GM12878 (cell line): ENCODE measurements at regions not wholly inside any gene's neighbourhood (a gene's known extent, or its start where the extent isn't known, plus 50 kb on each side); places are given as distances from the start of the nearest gene placed in this dataset.

Experiments
- CUX1 ChIP-seq: IDR thresholded peaks from 2 replicates; pipeline ENCODE4 v1.6.1; 2012; ENCODE audit warnings: improper control_type of control experiment, low read depth, low read length; ENCODE audit not compliant: insufficient replicate concordance
- E2F8 ChIP-seq: fragments of 450-650 bp; IDR thresholded peaks from 2 replicates; pipeline ENCODE4 v1.6.1; 2018; ENCODE audit warnings: mild to moderate bottlenecking, low read depth, moderate library complexity; ENCODE audit not compliant: partially characterized antibody
- IRF4 ChIP-seq: IDR thresholded peaks from 2 replicates; pipeline ENCODE4 v1.6.1; 2011; ENCODE audit warnings: low read depth, low read length
- PML ChIP-seq: IDR thresholded peaks from 2 replicates; pipeline ENCODE4 v1.6.1; 2012; ENCODE audit warnings: low read length, inconsistent platforms
- RELB ChIP-seq: fragments of 450-650 bp; IDR thresholded peaks from 2 replicates; pipeline ENCODE4 v1.6.1; 2017; ENCODE audit warnings: low read depth, mild to moderate bottlenecking, moderate library complexity
- TCF12 ChIP-seq: IDR thresholded peaks from 2 replicates; pipeline ENCODE4 v1.6.1; 2011; ENCODE audit warnings: low read depth, mild to moderate bottlenecking, low read length
- TCF3 ChIP-seq: IDR thresholded peaks from 2 replicates; pipeline ENCODE4 v1.6.1; 2012; ENCODE audit warnings: low read depth, mild to moderate bottlenecking, low read length, borderline replicate concordance; ENCODE audit not compliant: insufficient read depth

GRCh38 chr2:228367356-228367755 is 185.9 kb upstream of the SPHKAP start (continued):
- no peak for TF ChIP-seq CUX1
- TF ChIP-seq RELB = no peak
- TF ChIP-seq PML = no peak
- no peak for TF ChIP-seq IRF4
- no peak for TF ChIP-seq TCF12
- no peak for TF ChIP-seq TCF3
- no peak for TF ChIP-seq E2F8
